Nephron (organoid): ENCODE measurements at regions not wholly inside any gene's neighbourhood (a gene's known extent, or its start where the extent isn't known, plus 50 kb on each side); places are given as distances from the start of the nearest gene placed in this dataset.

Experiments
- H3K27ac Mint-ChIP-seq, 3 experiments: 2 replicates each; pipeline ENCODE4 v1.8.0; 2020; ENCODE audit warnings: mixed read lengths in 3 of 3, mild to moderate bottlenecking in 2 of 3, moderate library complexity in 1 of 3
- H3K27me3 Mint-ChIP-seq: 2 replicates; pipeline ENCODE4 v1.8.0; 2021; ENCODE audit warnings: low read depth, mild to moderate bottlenecking, moderate library complexity, mixed read lengths
- H3K36me3 Mint-ChIP-seq: 2 replicates; pipeline ENCODE4 v1.8.0; 2020; ENCODE audit warnings: low read depth, mixed read lengths
- H3K4me1 Mint-ChIP-seq: 2 replicates; pipeline ENCODE4 v1.8.0; 2020; ENCODE audit warnings: mixed read lengths
- H3K4me3 Mint-ChIP-seq, 3 experiments: 2 replicates each; pipeline ENCODE4 v1.8.0; 2020; ENCODE audit warnings: mild to moderate bottlenecking in 3 of 3, mixed read lengths in 3 of 3, moderate library complexity in 2 of 3
- H3K9me3 Mint-ChIP-seq: 2 replicates; pipeline ENCODE4 v1.8.0; 2020; ENCODE audit warnings: mixed read lengths
- CTCF ChIP-seq, 3 experiments: fragments of 200-600 bp; sonication (generic); IDR thresholded peaks; one replicate each; pipeline ENCODE4 v1.5.0; 2021; ENCODE audit warnings: antibody characterized with exemption in 3 of 3; ENCODE audit not compliant: unreplicated experiment in 3 of 3

GRCh38 chr2:220315098-220315823, 687.8 kb downstream of the SLC4A3 start:
- Mint-ChIP-seq H3K27me3 (no peaks in the 10 kb centered on the region), H3K9me3 (peaks cover 4% of the 10 kb centered on the region), H3K4me1 (peaks cover 47% of the 10 kb centered on the region), H3K36me3 (no peaks in the 10 kb centered on the region), H3K27ac (peak overlapping the region; percentile 24 to 46 (median 36)), H3K4me3 (no peak overlapping the region)
- TF ChIP-seq CTCF (IDR thresholded peaks at IDR 0.05; ENCODE audit: unreplicated experiment in 3 of 3): no peak

- Mint-ChIP-seq H3K4me1 (peaks cover 39% of the 10 kb centered on the region), H3K27ac (no peak overlapping the region), H3K36me3 (no peaks in the 10 kb centered on the region)
Observed at GRCh38 chr2:220318037-220318436, 690.6 kb downstream of the SLC4A3 start.

GRCh38 chr2:220318508-220318907, 691.1 kb downstream of the SLC4A3 start:
- no peak for TF ChIP-seq CTCF (IDR thresholded peaks at IDR 0.05; ENCODE audit: unreplicated experiment in 3 of 3)
- H3K4me1 Mint-ChIP-seq: peaks cover 36% of the 10 kb centered on the region
- peaks cover 7% of the 10 kb centered on the region for H3K9me3 Mint-ChIP-seq
- H3K27me3 Mint-ChIP-seq: no peaks in the 10 kb centered on the region
- no peaks in the 10 kb centered on the region for H3K36me3 Mint-ChIP-seq
- no peak overlapping the region for H3K4me3 Mint-ChIP-seq
- no peak overlapping the region for H3K27ac Mint-ChIP-seq

More at GRCh38 chr2:220318037-220318436, 690.6 kb downstream of the SLC4A3 start:
- TF ChIP-seq CTCF (IDR thresholded peaks at IDR 0.05; ENCODE audit: unreplicated experiment in 3 of 3): no peak
- Mint-ChIP-seq H3K9me3 (peaks cover 7% of the 10 kb centered on the region), H3K27me3 (no peaks in the 10 kb centered on the region), H3K4me3 (no peak overlapping the region)

GRCh38 chr2:220320326-220320725, 692.9 kb downstream of the SLC4A3 start:
- no peak overlapping the region for H3K4me3 Mint-ChIP-seq
- no peak for TF ChIP-seq CTCF (IDR thresholded peaks at IDR 0.05; ENCODE audit: unreplicated experiment in 3 of 3)
- no peaks in the 10 kb centered on the region for H3K27me3 Mint-ChIP-seq
- no peaks in the 10 kb centered on the region for H3K36me3 Mint-ChIP-seq
- peaks cover 4% of the 10 kb centered on the region for H3K9me3 Mint-ChIP-seq
- peaks cover 23% of the 10 kb centered on the region for H3K4me1 Mint-ChIP-seq
- H3K27ac Mint-ChIP-seq: no peak overlapping the region

GRCh38 chr2:220332886-220333285, 705.5 kb downstream of the SLC4A3 start:
- Mint-ChIP-seq H3K36me3 (peaks cover 13% of the 10 kb centered on the region), H3K27ac (no peak overlapping the region), H3K9me3 (peaks cover 32% of the 10 kb centered on the region), H3K4me1 (no peaks in the 10 kb centered on the region), H3K27me3 (peaks cover 3% of the 10 kb centered on the region), H3K4me3 (no peak overlapping the region)
- TF ChIP-seq CTCF (IDR thresholded peaks at IDR 0.05; ENCODE audit: unreplicated experiment in 3 of 3): no peak

- Mint-ChIP-seq H3K36me3 (peaks cover 13% of the 10 kb centered on the region), H3K27me3 (peaks cover 3% of the 10 kb centered on the region), H3K27ac (no peak overlapping the region), H3K4me1 (no peaks in the 10 kb centered on the region), H3K9me3 (peaks cover 27% of the 10 kb centered on the region), H3K4me3 (no peak overlapping the region)
- TF ChIP-seq CTCF (IDR thresholded peaks at IDR 0.05; ENCODE audit: unreplicated experiment in 3 of 3): no peak
Observed at GRCh38 chr2:220334210-220334609, 706.8 kb downstream of the SLC4A3 start.
